SHP77 treated with DMSO at 0.1 percent for 48 hours (cell line): ENCODE measurements at regions not wholly inside any gene's neighbourhood (a gene's known extent, or its start where the extent isn't known, plus 50 kb on each side); places are given as distances from the start of the nearest gene placed in this dataset.

Experiments used
- DNase-seq: peaks from one replicate; lab custom pipeline; 2025; lab: John Stamatoyannopoulos, UW

DNA sequence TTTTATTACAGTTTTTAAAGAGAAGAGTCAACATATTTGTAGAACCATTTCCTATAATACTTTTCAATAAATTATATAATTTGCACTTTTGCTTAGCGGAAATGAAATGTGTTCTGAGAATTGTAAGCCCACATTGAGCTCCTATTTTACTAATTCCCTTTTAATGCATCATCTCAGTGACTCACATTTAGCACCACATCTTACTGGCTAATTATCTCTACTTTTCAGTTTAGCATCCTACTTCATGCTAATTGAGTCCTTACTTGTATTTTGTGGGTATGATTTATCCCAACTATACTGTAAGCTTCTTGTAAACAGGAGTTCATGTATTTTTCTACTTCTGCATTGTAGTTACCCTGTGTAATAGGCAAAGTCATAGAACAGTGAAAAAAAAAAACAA lies 67.5 kb downstream of the TMX1 start:
- DNase-seq = no peak

DNA sequence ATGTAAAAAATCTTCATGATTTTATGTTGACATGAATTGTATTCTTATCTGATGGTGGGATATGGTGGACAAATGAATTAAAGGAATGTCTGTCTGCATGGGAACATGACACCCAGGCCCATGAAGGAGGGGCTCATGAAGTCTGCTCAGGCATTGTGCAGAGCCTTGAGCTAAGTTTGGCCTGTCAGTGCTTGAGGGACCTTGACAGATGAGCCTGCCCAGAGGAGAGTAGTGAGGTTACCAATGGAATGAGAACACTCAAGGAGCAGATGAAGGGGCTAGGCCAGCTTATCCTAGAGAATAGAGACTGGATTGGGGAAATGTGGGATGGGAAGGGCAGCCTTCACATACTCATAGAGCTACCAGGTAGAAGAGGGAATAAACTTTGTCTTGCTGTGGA lies 68.8 kb downstream of the TMX1 start:
- DNase-seq = no peak

GRCh38 chr14:51310505-51310944 lies 70.5 kb downstream of the TMX1 start:
- DNase-seq = no peak

DNA sequence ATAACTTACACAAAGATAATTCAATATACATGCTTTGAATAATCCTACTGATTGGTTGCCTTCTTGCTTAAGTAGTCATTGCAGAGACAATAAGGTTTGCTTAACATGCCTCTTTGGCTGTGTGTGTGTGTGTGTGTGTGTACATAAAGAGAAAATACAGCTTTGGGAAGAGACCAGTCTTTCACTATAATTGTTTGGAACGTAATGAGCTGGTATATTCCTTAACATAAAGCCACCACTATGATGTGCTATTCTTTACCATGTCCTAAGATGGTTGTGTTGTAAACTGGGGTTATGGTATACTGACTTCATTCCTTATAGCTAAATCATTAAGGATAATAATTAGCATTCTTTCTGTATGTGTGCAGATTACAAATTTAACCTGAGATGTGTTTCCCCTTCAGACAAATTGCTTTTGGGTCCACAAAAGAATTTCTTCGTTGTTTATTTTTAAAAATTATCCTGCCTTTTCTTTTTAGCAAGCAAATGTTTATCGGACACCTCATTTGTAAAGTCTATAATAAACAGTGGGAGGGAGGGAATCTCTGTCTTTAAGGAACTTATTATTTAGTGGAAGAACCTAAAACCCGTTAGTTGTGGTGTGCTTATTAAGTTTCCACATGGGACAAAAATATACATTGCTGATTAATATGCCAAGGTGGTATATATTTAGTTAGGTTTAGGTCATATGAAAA lies 74.4 kb downstream of the TMX1 start:
- DNase-seq = no peak

DNA sequence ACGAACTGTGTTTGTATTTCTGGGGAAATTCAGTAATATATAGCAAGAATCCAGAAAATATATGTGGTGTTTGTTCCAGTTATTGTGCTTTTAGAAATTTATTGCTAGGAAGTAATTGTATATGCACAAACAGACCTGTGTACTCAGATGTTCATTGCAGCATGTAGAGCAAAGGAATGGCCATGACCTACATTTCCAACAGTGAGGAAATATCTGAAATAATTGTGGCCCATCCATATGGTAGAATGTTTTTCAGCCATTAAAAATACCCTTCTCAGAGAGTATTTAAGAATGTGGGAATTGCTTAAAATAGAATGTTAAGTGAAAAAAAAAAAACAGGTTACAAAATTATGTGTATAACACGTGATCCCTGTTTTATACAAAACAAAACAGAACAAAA lies 77.3 kb downstream of the TMX1 start:
- no peak for DNase-seq

- DNase-seq = no peak
Observed at GRCh38 chr14:51318813-51319597, 79.0 kb downstream of the TMX1 start.

DNA sequence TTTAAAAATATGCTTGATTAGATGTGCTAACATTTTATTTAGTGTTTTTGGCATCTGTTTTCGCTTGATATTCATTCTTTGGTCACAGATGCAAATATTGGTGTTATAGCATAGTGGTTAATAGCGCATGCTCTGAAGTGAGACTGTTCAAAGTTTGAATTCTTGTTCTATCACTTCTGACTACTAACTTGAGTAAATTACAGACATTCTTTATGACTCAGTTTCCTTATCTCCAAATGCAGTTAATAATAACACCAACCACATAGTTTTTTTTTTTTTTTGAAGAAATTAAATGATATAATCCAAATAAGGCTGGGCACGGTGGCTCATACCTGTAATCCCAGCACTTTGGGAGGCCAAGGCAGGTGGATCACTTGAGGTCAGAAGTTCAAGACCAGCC lies 81.0 kb downstream of the TMX1 start:
- DNase-seq = no peak

DNA sequence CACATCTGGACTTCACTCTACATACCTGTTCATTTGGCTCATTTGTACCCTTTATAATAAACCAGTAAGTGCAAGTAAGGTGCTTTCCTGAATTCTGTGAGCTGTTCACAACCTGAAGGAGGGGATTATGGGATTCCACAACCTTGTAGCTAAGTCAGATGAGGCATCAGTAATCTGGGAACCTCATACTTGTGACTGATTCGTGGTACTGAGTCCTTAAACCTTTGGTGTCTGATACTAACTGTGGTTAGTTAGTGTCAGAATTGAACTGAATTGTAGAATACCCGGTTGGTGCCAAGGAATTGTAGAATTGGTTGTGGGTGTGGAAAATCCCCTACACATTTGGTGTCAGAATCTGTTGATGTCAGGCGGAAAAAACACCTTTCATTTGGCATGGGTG lies 83.4 kb downstream of the TMX1 start:
- no peak for DNase-seq

DNA sequence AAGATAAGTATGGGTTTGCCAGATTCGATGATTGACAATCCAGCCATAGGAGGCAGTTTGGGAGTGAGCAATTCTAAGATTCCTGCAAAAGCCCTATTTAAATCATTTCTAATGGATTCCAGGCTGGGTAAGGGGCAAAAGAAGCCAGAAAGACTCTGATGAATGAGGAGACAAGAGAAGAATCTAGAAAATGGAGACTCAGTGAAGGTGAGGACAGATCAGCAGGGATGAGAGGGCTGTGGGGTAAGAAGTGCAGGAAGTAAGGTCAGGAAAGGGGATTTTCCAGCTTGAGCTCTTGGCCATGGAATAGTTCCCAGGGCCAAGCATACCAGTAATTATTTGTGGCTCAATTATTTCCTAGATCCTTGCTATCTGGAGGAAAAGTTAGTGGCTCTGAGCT lies 87.3 kb downstream of the TMX1 start:
- DNase-seq = no peak

GRCh38 chr14:51328064-51328771 lies 88.2 kb downstream of the TMX1 start:
- peak; percentile 5 for DNase-seq

DNA sequence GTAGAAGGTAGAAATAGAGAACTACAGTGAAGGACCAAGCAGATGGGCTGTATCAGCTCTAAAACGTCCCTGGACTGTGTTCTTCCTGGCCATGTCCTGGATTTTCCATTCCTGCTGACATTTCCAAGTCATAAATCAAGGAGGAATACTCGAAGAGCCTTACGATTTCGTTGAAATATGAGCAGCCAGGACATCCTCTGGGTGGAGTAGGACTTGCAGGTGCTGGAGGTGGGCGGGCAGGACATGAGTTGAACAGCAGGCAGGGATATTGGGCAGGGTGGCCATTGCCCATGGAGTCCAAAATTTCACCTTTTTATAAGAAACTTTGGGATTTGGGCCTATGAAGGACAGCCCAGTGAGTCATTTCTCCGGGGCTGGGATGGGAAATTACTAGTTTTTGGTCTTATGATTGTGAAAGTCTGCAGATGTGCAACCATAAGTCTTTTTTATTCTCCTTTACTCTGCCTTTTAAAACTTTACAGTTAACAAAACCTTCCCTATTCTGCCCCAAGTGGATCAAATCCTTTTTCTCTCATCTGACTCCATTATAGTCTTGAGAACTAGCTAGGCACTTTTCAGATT lies 88.8 kb downstream of the TMX1 start:
- DNase-seq = peak; percentile 22

DNA sequence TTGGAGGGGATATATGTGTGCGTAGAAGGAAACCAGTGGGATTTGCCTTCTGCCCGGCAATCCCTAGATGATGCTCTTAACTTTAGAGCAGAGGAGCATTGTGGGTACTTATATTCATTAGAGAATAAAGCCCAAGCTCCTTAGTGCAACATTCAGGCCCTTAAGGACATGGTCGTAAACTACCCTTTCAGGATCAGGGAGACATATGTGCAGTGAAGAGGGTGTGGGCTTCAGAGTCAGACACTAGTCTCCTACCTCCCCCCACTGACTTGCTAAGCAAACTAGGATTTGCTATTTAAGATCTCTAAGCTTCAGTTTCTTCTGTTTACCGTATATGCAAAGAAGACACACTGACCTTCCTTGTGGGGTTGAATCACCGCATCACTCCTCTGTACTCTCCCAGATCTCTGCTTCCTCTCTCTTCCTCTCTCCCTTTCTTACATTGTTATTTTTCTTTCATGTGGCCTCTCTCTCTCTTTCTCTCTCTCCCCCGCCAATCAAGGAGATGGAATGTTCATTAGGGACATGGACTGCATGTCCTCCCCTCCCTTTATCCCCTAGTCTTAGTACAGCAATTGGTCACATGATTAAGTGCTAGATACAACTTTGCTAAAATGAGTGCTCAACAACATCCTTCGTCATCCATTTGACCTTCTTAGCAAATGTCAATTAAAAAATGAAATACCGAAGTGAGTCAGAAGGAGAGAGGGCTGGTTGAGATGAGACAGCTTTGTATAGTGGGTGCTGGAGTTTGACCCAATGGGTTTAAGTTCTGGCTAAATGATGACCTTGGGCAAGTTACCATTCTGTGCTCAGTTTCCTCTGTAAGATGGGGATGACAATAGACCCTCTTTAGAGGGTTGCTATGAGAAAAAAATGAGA lies 91.7 kb downstream of the TMX1 start:
- DNase-seq = no peak

GRCh38 chr14:51333299-51333698 lies 93.3 kb downstream of the TMX1 start:
- DNase-seq = no peak

GRCh38 chr14:51333901-51334521 lies 94.0 kb downstream of the TMX1 start:
- DNase-seq = no peak

GRCh38 chr14:51334566-51334965 lies 94.5 kb downstream of the TMX1 start:
- DNase-seq = no peak

GRCh38 chr14:51335531-51335930 lies 95.5 kb downstream of the TMX1 start:
- no peak for DNase-seq

DNA sequence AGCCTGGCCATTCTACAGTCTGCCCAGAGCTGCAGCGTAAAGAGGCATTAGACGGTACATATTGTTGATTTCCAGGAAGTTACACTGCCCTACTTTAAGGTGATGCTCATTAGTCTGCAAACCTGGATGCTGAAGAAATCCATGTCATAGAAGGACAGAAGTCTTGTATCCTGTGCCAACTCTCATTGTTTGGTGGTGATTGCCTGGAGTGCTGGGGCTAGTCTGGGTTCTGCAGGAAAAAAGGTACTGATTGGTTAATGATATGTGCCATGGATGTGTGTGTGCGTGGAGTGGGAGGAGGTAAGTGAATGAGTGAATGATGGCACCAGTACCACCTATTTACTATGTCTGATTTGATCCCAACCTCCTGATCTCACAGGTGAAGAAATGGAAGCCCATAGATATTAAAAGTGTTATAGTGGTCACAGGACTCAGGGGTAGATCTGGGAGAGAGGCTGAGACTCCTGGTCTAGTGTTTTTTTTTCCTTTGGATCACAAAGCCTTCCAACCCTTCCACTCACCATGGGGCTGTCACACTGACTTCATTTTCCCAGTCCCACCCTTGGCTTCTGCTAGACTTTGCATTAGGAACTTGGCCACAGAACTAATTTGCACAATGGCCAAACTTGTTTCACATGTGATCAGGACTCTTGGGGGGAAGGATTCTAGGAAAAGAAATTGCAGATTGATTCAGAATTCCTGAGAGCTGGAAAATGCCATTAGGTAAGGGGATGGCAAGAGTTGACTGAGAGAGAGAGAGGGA lies 96.1 kb downstream of the TMX1 start:
- no peak for DNase-seq

DNA sequence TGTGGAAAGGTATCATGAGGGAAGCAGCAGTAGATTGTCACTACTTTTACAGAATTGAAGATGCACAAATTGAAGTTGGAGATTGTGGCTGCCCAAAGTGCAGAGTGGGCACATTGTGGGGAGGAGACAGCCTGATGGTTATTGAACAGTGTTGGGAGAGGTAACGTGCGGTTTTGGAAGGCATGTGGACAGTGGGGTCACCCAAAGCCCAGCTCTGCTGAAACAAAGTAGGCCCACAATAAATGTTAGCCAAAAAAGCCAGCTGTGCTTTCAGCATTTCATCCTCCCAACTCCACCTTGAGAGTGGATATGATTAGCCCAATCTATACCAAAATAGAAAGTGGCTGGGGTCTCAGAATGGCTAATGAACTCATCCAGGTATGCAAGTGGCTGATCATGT lies 96.7 kb downstream of the TMX1 start:
- DNase-seq = no peak

GRCh38 chr14:51337520-51337919 lies 97.5 kb downstream of the TMX1 start:
- no peak for DNase-seq

GRCh38 chr14:51341338-51341737 lies 101.3 kb downstream of the TMX1 start:
- no peak for DNase-seq
